HCT116 (cell line): ENCODE measurements at regions not wholly inside any gene's neighbourhood (a gene's known extent, or its start where the extent isn't known, plus 50 kb on each side); places are given as distances from the start of the nearest gene placed in this dataset.
A peak's percentile ranks its signal among the peaks of the same experiment; 100 is the strongest.

Experiments used
- ATAC-seq: fragments of 200-7000 bp; cut with Tn5 transposase; 2 replicates; pipeline ENCODE4 v1.9.1; 2020; ENCODE audit warnings: mild to moderate bottlenecking, moderate library complexity
- BruUV-seq: library from RNA; stranded (reverse); fragments of 400-500 nt; replicated peaks from 2 replicates; lab custom pipeline; 2021; lab: Mats Ljungman, UMichigan
- CTCF ChIA-PET: fragments of 300-600 bp; sonication (Branson Sonifier 250); formaldehyde crosslinking; loops from one replicate; lab custom pipeline; 2021; ENCODE audit warnings: antibody characterized with exemption; lab: Charles Lee
- POLR2A ChIA-PET: fragments of 300-600, 350-600 bp; sonication (Branson Sonifier 250); formaldehyde crosslinking; loops from one replicate; lab custom pipeline; 2021; ENCODE audit warnings: antibody characterized with exemption; lab: Charles Lee
- RAD21 ChIA-PET, 2 experiments: fragments of 300-600 bp; sonication (Branson Sonifier 250); formaldehyde crosslinking; loops; one replicate each; lab custom pipeline; 2023; ENCODE audit warnings: low total read pairs in 2 of 2; ENCODE audit not compliant: uncharacterized antibody in 2 of 2, unreplicated experiment in 2 of 2, low non-redundant PET in 1 of 2; lab: Charles Lee
- DNase-seq: peaks from one replicate; pipeline ENCODE4 v3.0.0-alpha.2; 2010; ENCODE audit warnings: low read depth, low spot score
- H2AFZ ChIP-seq: fragments of 200-600 bp; shearing (Covaris generic), sonication (generic); 2 replicates; pipeline ENCODE4 v1.6.1; 2017; ENCODE audit warnings: low read depth, mixed run types, mixed read lengths, antibody characterized with exemption, low read length; ENCODE audit not compliant: poor library complexity, severe bottlenecking
- H3K27ac ChIP-seq: 2 replicates; pipeline ENCODE4 v1.5.1; 2012; ENCODE audit warnings: low read depth, low read length
- H3K27me3 ChIP-seq: fragments of 200-600 bp; sonication (generic); 2 replicates; pipeline ENCODE4 v1.6.1; 2016; ENCODE audit warnings: mixed run types, low read length, mixed read lengths; ENCODE audit not compliant: insufficient read depth
- H3K36me3 ChIP-seq, 2 experiments: fragments of 200-500 bp in 1 of 2; fragments of 200-600 bp in 1 of 2; sonication (Bioruptor generic) in 1 of 2; sonication (generic) in 1 of 2; 2 replicates each; pipeline versions ENCODE4 v1.5.1 to v1.6.1; 2014 to 2016; ENCODE audit warnings: low read length in 2 of 2, inconsistent platforms in 1 of 2, mixed read lengths in 1 of 2, mixed run types in 1 of 2; ENCODE audit not compliant: insufficient read depth in 2 of 2, control insufficient read depth in 1 of 2
- H3K4me1 ChIP-seq, 2 experiments: fragments of 200-600 bp in 1 of 2; sonication (generic) in 1 of 2; 2 replicates each; pipeline versions ENCODE4 v1.5.1 to v1.6.1; 2012 to 2017; ENCODE audit warnings: low read length in 2 of 2, inconsistent platforms in 1 of 2, mild to moderate bottlenecking in 1 of 2, mixed read lengths in 1 of 2, mixed run types in 1 of 2, moderate library complexity in 1 of 2; ENCODE audit not compliant: insufficient read depth in 2 of 2, control insufficient read depth in 1 of 2
- H3K4me2 ChIP-seq: fragments of 200-600 bp; sonication (generic); 2 replicates; pipeline ENCODE4 v1.6.1; 2017; ENCODE audit warnings: mixed run types, low read length, mixed read lengths
- H3K4me3 ChIP-seq, 2 experiments: fragments of 200-600 bp in 1 of 2; sonication (generic) in 1 of 2; replicated peaks in 1 of 2; 2 replicates each; pipeline ENCODE4 v1.5.1; 2011 to 2016; ENCODE audit warnings: low read length in 2 of 2, control low read depth in 1 of 2, low read depth in 1 of 2, mild to moderate bottlenecking in 1 of 2, mixed read lengths in 1 of 2, mixed run types in 1 of 2
- H3K79me2 ChIP-seq: fragments of 200-600 bp; sonication (generic); 2 replicates; pipeline ENCODE4 v1.6.1; 2017; ENCODE audit warnings: mild to moderate bottlenecking, mixed run types, low read length, moderate library complexity, mixed read lengths; ENCODE audit not compliant: insufficient read depth
- H3K9ac ChIP-seq: fragments of 200-600 bp; sonication (generic); 2 replicates; pipeline ENCODE4 v1.6.1; 2016; ENCODE audit warnings: low read length, mixed read lengths
- H3K9me2 ChIP-seq: fragments of 200-600 bp; sonication (generic), shearing (Covaris generic); 2 replicates; pipeline ENCODE4 v1.6.1; 2017; ENCODE audit warnings: mixed run types, mild to moderate bottlenecking, moderate library complexity; ENCODE audit not compliant: insufficient read depth
- H3K9me3 ChIP-seq, 2 experiments: fragments of 200-500 bp in 1 of 2; fragments of 200-600 bp in 1 of 2; sonication (Bioruptor generic) in 1 of 2; sonication (generic) in 1 of 2; 2 replicates each; pipeline ENCODE4 v1.6.1; 2014 to 2017; ENCODE audit warnings: low read length in 2 of 2, mixed read lengths in 2 of 2, inconsistent platforms in 1 of 2, low read depth in 1 of 2, mild to moderate bottlenecking in 1 of 2, mixed run types in 1 of 2, moderate library complexity in 1 of 2; ENCODE audit not compliant: control insufficient read depth in 1 of 2, insufficient read depth in 1 of 2
- H4K20me1 ChIP-seq: fragments of 200-600 bp; sonication (generic), shearing (Covaris generic); 2 replicates; pipeline ENCODE4 v1.6.1; 2017; ENCODE audit warnings: mixed run types, mild to moderate bottlenecking, moderate library complexity; ENCODE audit not compliant: insufficient read depth
- ATF3 ChIP-seq: IDR thresholded peaks from 2 replicates; pipeline ENCODE4 v1.6.1; 2012
- CTCF ChIP-seq, 3 experiments: fragments of 200-600 bp in 1 of 3; sonication (generic) in 1 of 3; IDR thresholded peaks in 2 of 3; conservative IDR thresholded peaks in 1 of 3; 2 replicates each; pipeline ENCODE4 v1.5.1; 2012 to 2017; ENCODE audit warnings: low read depth in 2 of 3, low read length in 2 of 3, antibody characterized with exemption in 1 of 3, borderline replicate concordance in 1 of 3, control low read depth in 1 of 3, mild to moderate bottlenecking in 1 of 3, mixed read lengths in 1 of 3, mixed run types in 1 of 3, moderate library complexity in 1 of 3; ENCODE audit not compliant: insufficient read depth in 1 of 3
- EZH2phosphoT487 ChIP-seq: fragments of 200-600 bp; IDR thresholded peaks from 2 replicates; pipeline ENCODE4 v1.6.1; 2018; ENCODE audit warnings: antibody characterized with exemption, borderline replicate concordance
- FOSL1 ChIP-seq: IDR thresholded peaks from 2 replicates; pipeline ENCODE4 v1.6.1; 2012; ENCODE audit warnings: low read depth
- JUND ChIP-seq: IDR thresholded peaks from 2 replicates; pipeline ENCODE4 v1.6.1; 2012
- SP1 ChIP-seq: IDR thresholded peaks from 2 replicates; pipeline ENCODE4 v1.6.1; 2012; ENCODE audit warnings: low read depth
- YY1 ChIP-seq: IDR thresholded peaks from 2 replicates; pipeline ENCODE4 v1.6.1; 2011; ENCODE audit warnings: low read length, low read depth, moderate library complexity, mild to moderate bottlenecking; ENCODE audit not compliant: insufficient replicate concordance; ENCODE audit errors: extremely low read depth
- ZNF274 ChIP-seq: fragments of 200-500 bp; sonication (Bioruptor generic); IDR thresholded peaks from 2 replicates; pipeline ENCODE4 v1.6.1; 2014; ENCODE audit warnings: mild to moderate bottlenecking, low read depth, low read length, inconsistent platforms
- intact Hi-C: fragments of 100-400 bp; cut with micrococcal nuclease; formaldehyde crosslinking; loops from 2 replicates; pipeline ENCODE4 v1.10.0; 2022

GRCh38 chr5:58259685-58260152 is 200.2 kb downstream of the PLK2 start:
- no peaks in the 10 kb centered on the region for H4K20me1 ChIP-seq
- H3K4me2 ChIP-seq, result peak overlapping the region; percentile 75
- H3K4me3 ChIP-seq, result peak overlapping the region in 1 of 2 experiments; percentile 34; a peak in 2 of 4 replicates
- no peaks in the 10 kb centered on the region for H3K36me3 ChIP-seq
- CTCF ChIA-PET, result interaction anchor here (1.6 kb wide), 1 partner anchor 962 kb away, joined by 3 read pairs; no protein-coding TSS in a partner anchor
- H3K79me2 ChIP-seq, result no peaks in the 10 kb centered on the region
- TF ChIP-seq FOSL1 (peak; percentile 8; the same call in 1 of the 2 replicates), YY1 (no peak), EZH2phosphoT487 (no peak), JUND (peak; percentile 21; the same call in 1 of the 2 replicates), ZNF274 (no peak), SP1 (no peak), ATF3 (0 out of 2 replicates have a peak, but pooled peaks have one; percentile 5), CTCF (IDR thresholded peaks at IDR 0.05 in 2 of 3, conservative IDR thresholded peaks at IDR 0.05 in 1 of 3; ENCODE audit: borderline replicate concordance in 1 of 3, insufficient read depth in 1 of 3, low read depth in 2 of 3, low read length in 2 of 3) (no peak)
- intact Hi-C loops, result no loop called here
- H3K9ac ChIP-seq, result peak overlapping the region; percentile 40
- ATAC-seq, result peak; percentile 81
- peaks cover 14 to 21% of the 10 kb centered on the region in 2 experiments for H3K4me1 ChIP-seq
- peak overlapping the region; percentile 47; the same call in 1 of the 2 replicates for H3K27ac ChIP-seq
- H2AFZ ChIP-seq, result peak overlapping the region; percentile 88
- H3K9me3 ChIP-seq, result no peaks in the 10 kb centered on the region
- no peaks in the 10 kb centered on the region for H3K9me2 ChIP-seq
- H3K27me3 ChIP-seq, result no peaks in the 10 kb centered on the region
- DNase-seq, result peak; percentile 10
- POLR2A ChIA-PET, result interaction anchor here (0.7 kb wide), 1 partner anchor 201 kb away, joined by 4 read pairs; no protein-coding TSS in a partner anchor
- BruUV-seq, result no TSS peak
- RAD21 ChIA-PET, result no interaction called here
